Non-pigmented ciliary epithelial cell (primary cell): ENCODE measurements at regions not wholly inside any gene's neighbourhood (a gene's known extent, or its start where the extent isn't known, plus 50 kb on each side); places are given as distances from the start of the nearest gene placed in this dataset.
"Not testable (repeated sequence)": the region's sequence is repeated elsewhere in the genome, so short reads cannot be mapped to it uniquely, and the experiment has no call there.

ENCODE experiments used
- DNase-seq: peaks from one replicate; pipeline ENCODE4 v3.0.0-alpha.2; 2010; ENCODE audit warnings: low read depth

DNA sequence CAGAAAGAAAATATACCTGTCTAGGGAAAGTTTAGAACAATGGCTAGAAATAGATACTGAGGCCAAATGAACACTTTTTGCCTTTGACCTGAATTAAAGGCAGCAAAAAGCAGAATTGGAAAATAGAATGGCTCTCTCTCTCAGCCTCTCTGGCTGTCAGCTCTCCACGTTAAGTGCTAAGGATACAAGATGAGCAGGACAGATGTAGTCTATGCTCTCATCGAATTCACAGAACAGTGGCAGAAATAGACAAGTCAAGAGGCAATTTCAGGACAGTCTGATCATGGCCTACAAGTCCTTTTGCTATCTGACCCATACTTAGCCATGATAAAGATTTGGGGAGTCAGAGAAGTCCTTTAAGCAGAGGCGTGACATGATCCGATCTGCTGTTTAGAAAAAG, 120.2 kb upstream of the CREB1 start:
- DNase-seq = no peak

DNA sequence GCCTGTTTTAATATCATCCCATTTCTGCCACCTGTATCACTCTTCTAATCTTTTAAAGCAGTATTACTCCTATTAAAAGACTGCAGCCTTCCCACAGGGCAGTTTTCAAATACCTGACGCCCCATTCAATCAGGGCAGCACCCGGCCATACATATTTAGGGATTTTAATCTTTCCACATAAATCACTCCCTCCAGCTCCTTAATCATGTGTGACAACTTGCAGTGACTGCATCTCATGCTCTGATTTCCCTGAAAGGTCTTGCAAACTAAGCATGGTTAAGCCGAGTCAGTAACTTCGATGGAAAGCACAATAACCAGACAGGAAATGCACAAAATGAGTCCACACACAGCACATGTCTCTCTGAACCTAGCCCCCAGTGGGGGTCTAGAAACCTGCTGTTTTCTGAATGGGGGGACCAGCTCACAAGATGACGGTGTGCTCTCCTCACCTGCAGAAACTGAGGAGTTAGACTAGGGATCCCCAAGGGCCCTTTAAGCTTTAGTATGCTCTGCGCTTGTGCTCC, 116.9 kb upstream of the CREB1 start:
- no peak for DNase-seq

- no peak for DNase-seq
Measured at GRCh38 chr2:207413376-207413907, 116.3 kb upstream of the CREB1 start.

GRCh38 chr2:207416111-207416510, 113.7 kb upstream of the CREB1 start:
- DNase-seq = no peak

DNA sequence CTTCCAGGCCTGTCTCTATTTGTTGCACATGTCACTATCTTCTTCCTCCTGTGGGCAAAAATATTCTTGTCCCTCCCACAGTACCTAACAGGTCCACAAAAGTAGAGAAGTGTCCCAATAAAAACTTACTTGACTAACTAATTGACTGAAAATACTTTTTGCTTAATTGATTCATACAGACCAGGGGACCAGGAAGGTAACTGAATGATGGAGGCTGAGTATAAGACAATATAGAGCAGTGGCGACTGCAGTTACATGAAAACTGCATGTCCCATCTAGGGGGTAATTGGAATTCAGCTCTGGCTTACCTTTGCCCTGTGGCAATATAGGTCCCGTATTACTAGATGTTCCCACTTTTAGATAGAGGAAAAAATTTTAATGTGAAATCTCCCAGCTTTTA, 112.9 kb upstream of the CREB1 start:
- no peak for DNase-seq

DNA sequence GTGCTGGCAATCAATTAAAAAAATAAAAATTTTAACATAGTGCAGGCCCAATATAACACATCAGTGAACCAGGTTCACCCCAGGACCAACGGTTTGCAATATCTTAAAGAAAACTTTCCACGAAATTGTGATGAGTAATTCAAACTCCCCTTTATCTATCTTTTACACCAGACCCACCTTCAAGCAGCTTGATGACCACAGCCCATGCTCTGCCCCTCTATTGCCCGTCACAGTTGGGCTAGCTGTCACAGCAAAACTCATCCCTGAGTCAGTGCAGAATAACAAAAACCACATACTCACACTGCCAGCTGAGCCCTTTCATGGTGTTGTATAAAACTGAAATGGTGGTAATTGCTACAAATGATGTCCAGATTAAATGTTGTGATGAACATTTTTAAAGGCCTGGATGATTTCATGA, 112.5 kb upstream of the CREB1 start:
- no peak for DNase-seq

DNA sequence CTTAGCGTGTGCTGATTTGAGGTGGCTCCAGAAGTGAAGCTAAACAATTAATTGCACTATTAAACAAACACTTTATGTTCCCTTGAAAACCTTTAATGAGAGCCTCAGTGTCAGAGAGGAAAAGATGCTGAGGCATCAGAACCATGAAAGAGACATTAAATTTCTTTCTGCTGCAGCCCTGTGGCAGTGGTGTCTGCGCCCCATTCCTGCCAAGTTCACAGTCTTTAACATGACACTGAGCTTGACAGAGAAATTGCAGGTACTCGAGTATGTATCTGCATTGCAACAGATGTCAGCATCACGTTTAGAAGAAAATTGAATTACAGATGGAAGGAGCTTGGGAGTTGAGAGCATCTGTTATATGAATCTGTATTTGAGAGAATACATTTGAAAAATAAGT, 111.3 kb upstream of the CREB1 start:
- no peak for DNase-seq

GRCh38 chr2:207419331-207419730, 110.4 kb upstream of the CREB1 start:
- no peak for DNase-seq

GRCh38 chr2:207421671-207422070, 108.1 kb upstream of the CREB1 start:
- no peak for DNase-seq

GRCh38 chr2:207422380-207422779, 107.4 kb upstream of the CREB1 start:
- DNase-seq = no peak

- DNase-seq = peak; percentile 99
Measured at GRCh38 chr2:207423886-207424285, 105.9 kb upstream of the CREB1 start.

- no peak for DNase-seq
Measured at GRCh38 chr2:207427986-207428385, 101.8 kb upstream of the CREB1 start.

DNA sequence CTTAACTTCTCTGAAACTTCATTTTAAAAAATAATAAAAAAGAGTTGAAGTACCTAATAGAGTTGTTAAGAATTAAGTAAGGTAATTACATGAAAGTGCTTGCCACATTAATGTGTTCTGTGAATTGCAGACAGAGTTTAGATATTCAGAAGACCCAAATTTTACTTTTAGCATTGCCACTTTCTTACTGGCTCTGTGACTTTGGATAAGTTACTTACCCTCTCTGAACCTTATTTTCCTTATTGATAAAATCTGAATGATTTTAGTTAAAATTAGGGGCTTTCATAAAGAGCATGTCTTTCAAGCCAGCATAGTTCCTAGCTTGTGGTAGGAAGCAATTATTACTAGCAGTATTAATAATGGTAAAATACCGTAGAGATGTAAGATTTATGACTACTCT, 101.2 kb upstream of the CREB1 start:
- DNase-seq = no peak

DNA sequence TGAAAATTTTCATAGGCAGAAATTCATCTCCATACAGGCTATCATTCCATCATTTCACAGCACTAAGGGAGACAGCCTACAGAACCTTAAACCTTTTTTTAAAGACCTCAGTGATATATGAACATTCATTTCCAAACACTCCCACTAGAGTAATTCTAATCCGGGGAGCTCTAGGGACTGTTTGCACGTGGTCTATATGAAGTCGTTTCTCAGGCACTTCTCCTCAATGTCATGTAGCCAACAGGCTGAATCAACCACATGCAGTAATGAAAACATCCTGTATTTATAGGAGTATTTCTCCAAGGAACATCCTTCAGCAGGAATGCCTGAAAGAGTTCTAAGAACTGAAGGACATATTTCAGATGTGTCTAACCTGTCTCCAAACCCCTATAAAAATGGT, 97.3 kb upstream of the CREB1 start:
- DNase-seq = no peak

GRCh38 chr2:207434306-207434705, 95.5 kb upstream of the CREB1 start:
- DNase-seq = no peak

GRCh38 chr2:207434899-207435465, 94.8 kb upstream of the CREB1 start:
- DNase-seq = no peak

DNA sequence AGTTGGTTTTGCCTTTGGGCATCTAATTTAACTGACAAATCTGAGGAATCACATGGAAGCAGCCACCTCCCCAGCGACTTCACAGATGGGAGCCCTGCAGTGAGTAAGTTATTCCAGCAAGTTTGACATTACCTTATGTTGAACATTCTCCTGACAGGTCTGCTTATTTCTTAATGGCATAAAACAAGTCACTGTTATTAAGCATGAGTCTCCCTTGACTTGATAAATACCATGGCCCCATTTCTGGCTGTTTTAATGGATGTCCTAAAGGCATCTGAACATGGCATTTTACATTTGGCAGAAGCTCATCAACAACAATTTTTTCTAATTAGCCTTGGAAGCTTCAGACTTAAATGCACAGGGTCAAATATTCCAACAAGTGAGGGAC, 92.6 kb upstream of the CREB1 start:
- no peak for DNase-seq

- no peak for DNase-seq
Measured at GRCh38 chr2:207437524-207438143, 92.1 kb upstream of the CREB1 start.

- no peak for DNase-seq
Measured at GRCh38 chr2:207438414-207439126, 91.2 kb upstream of the CREB1 start.

DNA sequence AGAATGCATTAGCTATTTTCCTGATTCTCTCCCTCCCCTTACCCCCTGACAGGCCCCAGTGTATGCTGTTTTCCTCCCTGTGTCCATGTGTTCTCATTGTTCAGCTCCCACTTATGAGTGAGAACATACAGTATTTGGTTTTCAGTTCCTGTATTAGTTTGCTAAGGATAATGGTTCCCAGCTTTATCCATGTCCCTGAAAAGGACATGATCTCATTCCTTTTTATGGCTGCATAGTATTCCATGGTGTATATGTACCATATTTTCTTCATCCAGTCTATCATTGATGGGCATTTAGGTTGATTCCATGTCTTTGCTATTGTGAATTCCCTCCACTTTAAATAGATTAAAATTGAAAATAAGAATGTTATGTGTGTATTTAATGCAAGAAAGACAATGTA, 89.9 kb upstream of the CREB1 start:
- not testable (repeated sequence) for DNase-seq

DNA sequence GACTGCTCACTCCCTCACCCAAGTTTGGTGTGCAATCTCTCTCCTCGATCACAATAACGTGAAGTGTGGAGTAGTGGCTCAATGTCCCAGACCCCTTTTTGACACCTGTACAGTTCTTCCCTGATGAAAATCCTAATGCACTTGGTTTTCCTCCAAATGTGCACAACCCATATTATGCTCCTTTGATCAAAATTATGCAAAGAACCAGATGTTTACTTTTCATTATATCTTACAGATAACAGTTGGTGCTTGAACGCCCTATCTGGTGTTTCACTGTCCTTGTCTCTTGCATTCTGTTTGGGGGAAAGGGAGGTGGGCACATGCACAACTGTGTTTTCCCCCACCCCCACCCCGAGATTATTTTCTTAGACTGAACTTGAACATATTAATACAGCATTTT, 85.0 kb upstream of the CREB1 start:
- DNase-seq = no peak

DNA sequence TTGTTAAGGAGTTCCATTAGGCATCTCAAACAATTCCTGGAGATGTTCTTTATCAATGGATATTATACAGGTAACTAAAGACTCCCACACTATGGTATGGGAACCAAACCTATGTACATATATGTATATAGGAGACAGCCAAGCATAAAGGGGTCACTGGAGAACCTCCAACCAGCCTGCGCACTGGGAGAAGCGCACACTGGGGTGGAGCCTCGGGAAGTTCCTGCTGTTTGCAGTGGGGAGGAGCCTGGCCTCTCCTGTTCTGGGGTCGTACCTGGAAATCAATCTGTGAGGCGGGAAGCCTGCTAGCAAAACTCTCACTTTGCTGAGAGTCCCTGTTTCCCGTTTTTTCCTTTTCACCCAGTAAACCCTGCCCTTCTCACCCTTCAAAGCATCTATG, 83.1 kb upstream of the CREB1 start:
- no peak for DNase-seq

- DNase-seq = no peak
Measured at GRCh38 chr2:207448006-207448405, 81.8 kb upstream of the CREB1 start.
